CD4-positive, alpha-beta T cell treated with Interleukin-15 for 1 hour (primary cell): ENCODE measurements at regions not wholly inside any gene's neighbourhood (a gene's known extent, or its start where the extent isn't known, plus 50 kb on each side); places are given as distances from the start of the nearest gene placed in this dataset.

Experiments
- DNase-seq: peaks from one replicate; pipeline ENCODE4 v3.0.0-alpha.2; 2020

DNA sequence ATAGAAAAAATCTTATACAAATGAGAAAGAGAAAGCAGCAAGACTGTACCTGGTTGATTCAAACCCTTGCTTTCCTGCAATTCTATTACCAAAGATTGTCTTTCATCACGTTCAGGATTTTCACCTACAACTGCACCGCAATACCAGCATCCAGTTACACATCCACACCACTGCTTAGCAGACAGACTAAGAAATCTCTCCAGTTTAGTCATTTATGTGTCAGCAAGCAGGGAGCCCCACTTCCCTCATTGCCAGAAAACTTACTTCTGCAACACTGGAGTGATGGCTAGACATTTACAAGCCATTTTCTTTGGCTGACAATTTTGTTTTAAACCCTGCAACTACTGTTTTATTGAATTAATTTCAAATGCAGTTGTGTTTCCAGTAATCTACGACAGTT, 359.6 kb upstream of the MEOX2 start:
- no peak for DNase-seq

DNA sequence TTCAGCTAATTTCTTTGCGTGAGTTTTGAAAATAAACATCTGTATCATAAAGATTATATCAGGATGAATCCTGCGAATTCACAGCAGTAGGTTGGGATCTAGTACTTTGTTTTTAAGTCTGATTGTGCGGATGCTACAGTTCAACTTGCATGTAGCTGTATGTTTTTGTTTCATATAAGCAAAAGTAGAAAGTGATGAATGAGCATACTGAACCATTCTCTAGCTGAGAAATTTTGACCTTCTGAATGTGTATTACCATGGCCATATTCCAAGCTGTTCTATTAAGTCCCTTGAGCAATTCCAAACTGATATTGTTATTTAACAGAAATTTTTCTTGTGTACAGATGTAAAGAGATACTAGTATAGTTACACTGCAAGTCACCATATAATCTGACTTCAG, 358.8 kb upstream of the MEOX2 start:
- no peak for DNase-seq

DNA sequence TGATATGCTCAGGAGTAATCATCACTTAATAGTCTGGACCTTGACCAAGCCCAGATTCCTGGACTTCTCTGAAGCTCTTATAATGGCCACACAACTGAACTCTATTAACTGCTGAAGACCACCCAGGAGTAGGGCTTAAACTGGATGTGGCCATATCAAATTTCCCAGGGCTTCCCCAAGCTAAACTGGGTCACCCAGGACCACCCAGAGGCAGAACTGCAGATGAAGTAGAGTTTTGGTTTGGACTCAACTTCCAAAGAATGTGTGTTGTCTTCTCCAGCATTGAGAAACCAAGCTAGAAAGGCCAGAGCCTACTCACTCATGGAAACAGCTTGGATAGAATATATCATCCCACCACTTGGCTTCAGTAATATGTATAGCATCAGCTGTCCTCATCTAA, 358.2 kb upstream of the MEOX2 start:
- DNase-seq = no peak

DNA sequence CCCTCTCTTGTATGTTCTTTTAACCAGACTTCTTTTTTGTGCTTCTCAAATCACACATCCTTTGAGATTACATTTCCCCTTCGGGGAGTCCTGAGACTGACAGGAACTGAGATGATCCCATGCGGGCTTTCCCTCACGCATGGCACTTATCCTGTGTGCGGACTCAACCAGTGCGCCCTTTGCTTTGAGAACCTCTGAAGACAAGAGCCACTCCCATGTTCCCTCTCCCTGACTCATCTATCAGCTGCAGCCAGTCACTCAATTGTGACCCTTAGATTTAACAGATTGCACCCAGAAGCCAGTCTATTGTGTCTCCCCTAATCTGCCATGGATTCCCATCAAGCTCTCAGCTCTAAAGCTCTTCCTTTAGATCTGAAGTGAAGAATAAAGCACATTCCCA, 353.9 kb upstream of the MEOX2 start:
- no peak for DNase-seq

DNA sequence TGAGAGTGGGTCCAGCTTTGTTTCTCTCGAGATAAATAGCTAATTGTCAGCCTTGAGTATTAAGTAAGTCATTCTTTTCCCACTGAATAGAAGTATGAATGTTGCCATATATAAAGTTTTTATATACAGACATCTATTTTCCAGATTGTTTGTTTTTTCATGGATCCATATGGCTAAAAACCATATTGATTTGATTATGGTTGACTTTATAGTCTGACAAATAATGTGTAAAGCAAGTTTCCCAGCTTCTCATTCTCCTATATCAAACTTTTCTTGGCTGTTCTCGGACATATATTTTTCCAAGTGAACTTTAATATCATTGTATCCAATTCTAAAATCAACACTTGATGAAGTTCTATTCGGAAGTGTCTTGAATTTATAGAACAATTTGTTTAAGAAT, 352.4 kb upstream of the MEOX2 start:
- no peak for DNase-seq

DNA sequence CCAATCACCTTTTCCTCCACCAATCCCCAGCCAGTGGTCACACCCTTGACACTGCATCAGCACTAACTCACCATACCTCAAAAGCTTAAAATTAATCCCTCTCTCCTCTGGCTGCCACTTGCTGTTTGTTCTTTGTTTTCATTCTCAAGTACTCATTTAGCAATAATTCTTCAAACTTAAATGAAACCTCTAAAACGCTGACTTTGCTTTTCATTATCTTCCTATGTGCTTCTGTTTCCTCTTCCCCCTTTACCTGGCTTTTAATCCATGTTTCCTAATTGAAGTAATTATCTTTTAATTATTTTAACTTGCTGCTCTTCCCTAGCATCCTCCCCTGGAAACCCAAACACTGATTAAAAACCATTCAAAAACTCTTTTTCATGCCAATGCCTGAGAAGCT, 348.9 kb upstream of the MEOX2 start:
- no peak for DNase-seq

DNA sequence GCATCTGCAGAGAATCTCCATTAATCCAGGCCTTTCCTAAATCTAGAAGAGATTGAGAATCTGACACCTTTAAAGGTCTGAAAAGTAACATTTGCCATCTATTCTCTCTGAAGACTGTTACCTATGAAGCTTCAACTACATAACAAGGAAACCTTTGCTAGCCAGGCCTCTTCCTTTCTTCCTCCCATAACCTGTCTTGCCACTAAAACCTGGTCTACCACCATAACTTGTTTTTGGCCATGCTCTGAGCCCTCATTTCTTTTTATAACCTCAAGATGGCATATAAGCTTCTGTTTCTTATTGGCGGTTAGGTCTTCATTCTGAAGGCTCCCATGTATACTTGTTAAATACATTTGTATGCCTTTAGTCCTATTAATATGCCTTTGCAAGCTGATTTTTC, 348.4 kb upstream of the MEOX2 start:
- DNase-seq = no peak

DNA sequence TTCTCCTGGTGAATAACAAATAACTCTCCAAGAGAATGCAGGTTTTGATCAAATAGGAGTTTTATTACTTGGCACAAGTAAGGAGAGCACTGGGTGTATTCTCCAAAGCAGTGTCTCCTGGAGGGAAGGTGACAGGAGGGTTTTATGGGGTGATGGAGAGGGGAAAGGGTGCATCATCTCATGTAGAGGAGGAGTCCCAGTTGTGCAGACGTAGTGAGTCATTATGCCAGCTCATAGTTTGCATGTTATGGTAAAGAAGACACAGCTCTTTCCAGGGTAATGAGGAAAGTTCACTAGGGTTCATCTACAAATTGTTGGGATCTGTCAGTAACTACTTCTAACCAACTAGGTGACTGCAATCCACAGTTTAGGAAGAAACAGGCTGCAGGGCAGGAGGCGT, 347.9 kb upstream of the MEOX2 start:
- DNase-seq = no peak

DNA sequence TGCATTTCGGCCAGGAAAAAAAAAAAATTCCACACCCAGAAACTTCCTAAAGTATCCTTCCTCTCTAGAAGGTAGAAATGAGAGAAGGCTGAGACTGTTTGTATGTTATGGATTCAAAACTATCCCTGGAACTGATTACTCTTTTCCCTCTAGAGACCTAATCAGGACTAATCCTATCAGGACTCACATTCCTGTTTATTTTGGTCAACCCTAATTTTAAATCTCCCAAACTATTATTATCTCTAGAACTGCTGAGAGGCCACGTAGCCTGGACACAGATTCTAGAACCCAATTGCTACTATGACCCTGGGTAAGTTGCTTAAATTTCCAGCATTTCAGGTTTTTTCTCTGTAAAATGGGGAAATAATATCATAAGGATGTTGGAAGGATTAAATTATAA, 346.8 kb upstream of the MEOX2 start:
- no peak for DNase-seq

DNA sequence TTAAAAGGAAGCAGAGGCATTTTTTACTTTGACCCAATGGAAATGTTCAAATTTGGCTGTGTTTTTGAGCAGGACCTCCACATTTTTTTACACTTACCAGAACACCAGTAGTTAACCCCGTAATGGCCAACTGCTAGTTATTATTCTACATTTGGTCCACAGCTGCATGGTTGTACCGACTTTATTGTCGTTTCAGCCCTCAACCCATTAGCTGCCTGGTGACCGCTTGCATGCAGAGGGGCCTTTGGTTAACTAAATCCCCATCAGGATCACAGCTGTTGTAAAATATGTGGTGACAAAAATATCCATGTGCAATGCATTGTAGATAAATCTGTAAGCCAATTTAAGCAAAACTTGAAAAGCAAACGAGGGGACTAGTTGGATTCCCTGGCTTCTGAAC, 342.2 kb upstream of the MEOX2 start:
- DNase-seq = no peak

DNA sequence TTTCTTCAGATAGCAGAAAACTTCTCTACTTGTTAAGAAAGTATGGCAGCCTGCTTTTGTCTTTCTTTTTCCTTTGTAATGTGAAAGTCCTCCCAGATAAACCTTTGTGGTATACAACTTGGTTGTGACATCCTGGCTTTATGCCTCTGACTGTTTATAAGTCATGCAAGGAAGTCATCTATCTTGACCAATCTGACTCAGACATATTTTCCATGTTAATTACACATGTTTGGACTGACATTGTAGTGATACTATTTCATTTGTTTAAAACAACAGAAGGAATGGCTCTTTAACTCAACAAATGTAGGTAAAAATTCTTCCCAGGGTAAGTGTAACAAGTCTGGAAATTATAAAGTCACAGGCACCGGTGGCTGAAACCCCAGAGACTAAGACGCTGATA, 341.6 kb upstream of the MEOX2 start:
- DNase-seq = no peak

DNA sequence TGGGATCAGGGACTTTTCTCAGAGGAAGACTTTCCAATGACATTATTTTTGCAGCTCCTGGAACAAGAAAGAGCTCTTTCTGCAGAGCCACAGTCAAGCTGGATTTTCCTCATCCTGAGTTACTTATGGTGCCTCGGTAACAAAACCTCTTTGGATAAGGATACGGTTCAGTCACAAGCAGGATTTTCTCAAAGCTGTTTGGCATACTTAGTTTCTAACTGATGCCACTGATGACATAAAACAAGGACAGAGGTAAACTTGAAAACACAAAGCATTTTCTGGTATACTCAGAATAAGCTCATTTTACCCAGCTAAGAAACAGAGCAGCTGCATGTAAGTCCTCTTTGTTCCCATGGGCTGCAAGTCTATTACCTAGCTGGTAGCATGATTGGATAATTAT, 340.9 kb upstream of the MEOX2 start:
- no peak for DNase-seq

DNA sequence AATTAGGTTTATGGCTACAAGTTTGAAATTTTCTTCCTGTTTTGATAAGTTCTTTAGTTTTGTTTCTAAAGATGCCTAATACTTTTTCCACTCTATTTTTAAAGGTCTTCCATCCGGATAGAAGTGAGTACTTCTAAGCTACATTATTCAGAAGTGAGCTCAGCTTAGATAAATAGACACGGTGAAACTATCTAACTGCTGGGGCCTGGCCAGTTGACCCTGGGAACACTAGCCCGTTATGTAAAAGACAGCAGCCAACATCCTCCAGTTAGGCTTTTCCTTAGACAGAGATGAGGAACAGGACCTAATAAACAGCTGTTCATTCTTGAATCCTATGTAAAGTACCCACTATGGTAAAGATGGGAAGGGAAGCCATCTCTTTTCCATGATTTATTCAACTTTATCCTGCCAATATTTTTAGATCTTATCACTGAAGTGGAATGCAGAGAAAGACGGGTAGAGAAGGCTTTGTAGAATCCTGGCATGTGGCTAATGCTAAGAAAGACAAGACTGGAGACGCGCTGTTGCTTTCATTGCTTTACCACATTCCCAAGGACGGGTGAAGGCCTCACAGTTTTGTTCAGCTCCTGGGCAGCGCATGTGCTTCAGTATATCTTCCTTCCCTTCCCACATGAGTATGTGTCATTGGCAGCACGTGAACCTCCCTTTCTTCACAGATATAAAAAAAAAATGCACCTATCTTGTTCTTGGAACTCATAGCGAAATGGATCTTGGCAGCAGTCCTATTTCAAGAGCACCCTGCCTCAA, 340.0 kb upstream of the MEOX2 start:
- DNase-seq = no peak

DNA sequence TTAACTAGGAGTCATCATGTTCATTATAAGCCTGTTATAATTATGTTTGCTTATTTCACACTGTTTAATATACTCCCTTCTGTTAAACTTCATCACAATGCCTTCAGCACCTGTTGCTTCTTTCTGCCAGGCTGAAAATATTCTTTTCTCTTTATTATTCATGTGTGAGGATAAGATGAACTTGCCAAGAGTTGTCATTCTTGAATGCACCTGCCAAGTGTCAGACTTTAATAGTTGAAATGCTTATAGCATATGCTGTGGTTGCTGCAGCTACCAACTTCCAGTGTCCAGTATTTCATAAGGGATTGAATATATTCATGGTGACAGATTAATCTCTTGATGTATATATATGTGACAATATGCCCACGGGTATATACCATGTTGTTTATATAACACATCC, 339.2 kb upstream of the MEOX2 start:
- DNase-seq = no peak

DNA sequence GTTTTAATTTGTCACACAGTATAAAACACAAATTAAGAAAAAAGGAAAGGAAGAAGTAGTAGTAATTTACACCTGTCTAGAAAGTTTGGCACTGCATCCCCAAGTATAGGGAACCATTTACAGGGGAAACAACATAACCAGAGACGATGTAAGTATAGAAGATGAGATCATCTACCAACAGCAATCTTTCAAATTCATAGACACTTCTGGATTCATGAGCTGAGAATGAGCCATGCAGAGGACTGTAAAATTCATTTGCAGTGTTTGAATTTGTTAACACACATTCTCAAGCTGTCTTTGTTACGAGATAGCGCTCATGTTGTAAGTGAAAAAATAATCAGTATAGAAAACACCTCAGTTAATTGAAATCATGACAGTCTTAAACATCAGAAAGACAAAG, 337.0 kb upstream of the MEOX2 start:
- DNase-seq = no peak

DNA sequence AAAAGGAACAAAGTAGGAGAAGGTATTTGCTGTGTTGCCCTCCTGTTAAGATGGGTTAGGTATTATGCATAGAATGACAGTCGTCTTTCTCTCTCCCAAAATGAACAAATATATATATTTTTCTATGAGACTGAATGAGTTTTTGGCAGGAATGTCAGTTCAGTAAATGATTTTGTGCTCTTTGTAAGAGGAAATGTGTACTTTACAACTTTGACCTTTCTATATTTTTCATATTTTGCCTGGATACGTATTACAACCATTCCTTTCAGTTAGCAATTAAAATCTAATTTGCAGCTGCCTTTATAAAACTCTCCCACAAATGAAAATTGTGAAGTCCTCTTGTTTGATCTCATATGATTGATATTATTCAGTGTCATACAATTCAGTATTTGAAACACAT, 336.6 kb upstream of the MEOX2 start:
- DNase-seq = no peak

DNA sequence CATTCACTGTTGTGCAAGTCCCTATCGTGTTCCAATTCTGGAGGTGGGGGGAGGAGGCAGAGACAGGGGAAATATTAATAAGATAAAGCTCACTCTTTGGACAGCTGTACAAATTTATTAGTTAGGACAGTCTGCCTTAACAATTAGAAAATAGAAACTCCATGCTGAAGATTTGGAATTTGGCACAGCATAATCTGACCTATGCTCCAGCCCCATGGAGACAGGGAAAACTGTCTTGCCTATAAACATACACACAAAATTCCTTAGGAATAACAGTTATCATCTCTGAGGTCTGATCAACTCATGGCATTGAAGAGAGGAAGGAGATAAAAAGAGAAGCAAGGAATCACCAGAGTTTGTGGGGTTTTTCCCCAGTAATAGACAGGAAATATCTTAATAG, 335.4 kb upstream of the MEOX2 start:
- DNase-seq = no peak

DNA sequence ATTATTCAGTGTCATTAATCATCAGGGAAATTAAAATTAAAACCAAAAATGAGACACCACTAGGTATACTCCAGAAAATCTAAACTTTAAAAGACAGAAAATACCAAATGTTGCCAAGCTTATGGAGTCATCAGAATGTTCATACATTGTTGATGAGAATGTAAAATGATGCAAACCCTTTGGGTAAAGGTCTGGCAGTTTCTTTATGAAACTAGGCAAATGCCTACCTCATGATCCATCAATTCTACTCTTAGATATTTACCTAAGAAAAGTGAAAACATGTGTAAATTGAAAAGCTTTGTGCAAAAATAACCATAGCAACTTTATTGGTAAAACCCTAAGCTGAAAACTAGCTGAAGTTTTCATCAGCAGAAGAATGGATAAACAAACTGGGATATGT, 329.5 kb upstream of the MEOX2 start:
- DNase-seq = no peak

DNA sequence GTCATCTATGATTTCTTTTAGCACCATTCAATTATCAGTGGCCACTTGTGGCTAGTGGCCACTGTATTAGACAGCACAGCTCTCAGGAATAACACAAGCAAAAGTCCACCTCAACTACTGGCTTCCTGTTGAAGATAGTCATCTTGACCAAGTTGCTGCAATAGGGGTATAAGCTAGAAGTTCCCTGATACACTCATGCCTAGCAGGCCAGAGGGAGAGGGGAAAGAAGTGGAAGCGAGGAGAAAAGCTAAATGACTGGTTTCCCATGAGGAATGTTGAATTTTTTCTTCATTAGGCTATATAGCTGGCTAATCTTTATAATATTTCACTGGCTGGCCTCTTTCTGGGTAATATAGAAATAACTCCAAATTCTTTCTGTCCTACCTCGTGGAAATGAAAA, 327.5 kb upstream of the MEOX2 start:
- no peak for DNase-seq

DNA sequence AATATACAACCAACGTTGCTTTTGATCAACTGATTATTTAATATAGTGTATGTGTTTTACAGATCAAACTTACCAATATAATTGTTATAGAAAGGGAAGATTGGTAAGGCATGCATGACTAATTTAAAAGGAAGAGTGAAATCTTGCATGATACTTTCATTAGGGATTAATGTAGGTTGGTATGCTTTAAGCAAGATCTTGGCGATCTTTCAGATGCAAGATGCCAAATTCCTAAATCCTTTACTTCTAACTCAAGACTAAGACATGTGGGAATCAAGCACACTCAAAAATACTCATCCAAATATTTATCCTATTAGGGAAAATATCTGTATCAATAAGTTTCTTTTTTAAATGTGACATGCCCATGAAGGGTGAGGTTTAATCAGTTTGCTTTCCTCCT, 321.4 kb upstream of the MEOX2 start:
- DNase-seq = no peak

DNA sequence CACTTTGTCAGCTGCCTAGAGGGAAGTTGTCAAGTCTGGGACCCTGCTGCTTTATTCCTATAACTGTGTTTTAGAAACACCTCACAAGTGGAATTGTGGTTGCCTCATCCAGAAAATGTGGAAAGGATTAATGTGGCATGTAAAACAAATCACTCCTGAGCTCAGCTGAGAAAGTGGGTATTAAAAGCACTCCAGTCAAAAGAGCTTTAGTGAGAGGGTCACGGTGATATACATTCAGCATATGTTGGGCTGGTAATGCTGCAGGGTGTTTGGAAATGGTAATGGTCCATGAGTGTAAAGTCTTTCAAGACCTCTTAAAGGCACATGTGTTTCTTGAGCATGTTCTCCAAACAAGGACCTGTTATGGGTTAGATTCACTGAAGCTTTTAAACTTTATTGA, 318.2 kb upstream of the MEOX2 start:
- no peak for DNase-seq

DNA sequence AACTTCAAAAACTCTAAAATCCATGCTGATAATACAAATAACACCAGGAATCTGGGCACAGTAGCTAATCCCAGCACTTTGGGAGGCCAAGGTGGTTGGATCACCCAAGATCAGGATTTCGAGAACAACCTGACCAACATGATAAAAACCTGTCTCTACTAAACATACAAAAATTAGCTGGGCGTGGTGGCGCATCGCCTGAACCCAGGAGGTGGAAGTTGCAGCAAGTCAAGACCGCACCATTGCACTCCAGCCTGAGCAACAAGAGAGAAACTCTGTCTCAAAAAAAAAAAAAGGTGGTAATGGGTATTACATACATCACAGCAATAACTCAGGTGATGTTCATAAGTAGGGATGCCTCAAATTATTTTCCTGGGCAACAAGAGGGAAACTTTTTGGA, 315.0 kb upstream of the MEOX2 start:
- DNase-seq = no peak

DNA sequence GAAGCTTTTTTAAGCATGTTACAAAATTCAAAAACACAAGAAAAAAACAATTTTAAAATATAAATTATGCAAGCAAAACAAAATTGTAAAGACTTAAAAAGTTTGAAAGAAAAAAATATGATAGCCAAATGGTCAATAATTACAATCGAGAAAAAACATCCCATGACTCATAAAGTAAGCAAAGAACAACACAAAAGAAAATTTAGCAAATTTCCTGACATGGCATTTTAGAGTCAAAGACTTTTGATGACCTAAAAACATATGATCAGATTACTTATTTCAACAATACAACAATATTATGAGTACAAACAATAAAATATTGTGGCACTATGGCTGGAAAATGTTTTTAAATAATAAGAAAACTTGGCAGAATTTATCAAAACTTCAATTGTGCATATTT, 312.1 kb upstream of the MEOX2 start:
- no peak for DNase-seq

DNA sequence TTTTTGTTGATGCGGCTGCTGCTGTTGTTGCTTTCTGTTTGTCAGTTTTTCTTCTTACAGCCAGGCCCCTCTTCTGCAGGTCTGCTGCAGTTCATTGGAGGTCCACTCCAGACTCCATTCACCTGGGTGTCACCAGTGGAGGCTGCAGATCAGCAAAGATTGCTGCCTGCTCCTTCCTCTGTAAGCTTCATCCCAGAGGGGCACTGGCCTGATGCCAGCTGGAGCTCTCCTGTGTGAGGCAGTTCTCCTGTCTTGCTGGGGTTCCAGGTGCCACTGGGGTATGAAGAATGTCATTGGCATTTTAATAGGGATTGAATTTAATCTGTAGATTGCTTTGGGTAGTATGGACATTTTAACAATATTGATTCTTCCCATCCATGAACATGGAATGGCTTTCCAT, 308.5 kb upstream of the MEOX2 start:
- no peak for DNase-seq

DNA sequence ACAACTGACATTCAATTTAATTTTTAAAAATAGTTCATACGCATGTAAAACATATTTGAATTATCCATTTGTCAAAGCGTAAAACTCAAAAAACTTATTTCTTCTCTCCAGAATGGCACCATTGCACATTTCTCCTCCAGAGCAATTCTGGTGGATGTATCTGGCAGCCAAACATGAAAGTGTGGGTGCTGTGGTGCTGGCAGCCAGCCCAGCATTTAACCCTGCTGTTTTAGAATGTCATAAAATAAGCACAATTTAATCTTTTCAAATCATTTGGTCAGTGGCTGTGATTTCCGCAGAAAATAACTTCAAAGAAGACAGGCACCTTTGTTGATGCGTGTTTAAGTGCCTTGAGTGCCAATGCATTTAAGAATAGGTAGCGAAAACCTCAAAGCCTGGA, 302.7 kb upstream of the MEOX2 start:
- no peak for DNase-seq
